ENCODE measurements at regions not wholly inside any gene's neighbourhood (a gene's known extent, or its start where the extent isn't known, plus 50 kb on each side); places are given as distances from the start of the nearest gene placed in this dataset.
"Not testable (repeated sequence)": the region's sequence is repeated elsewhere in the genome, so short reads cannot be mapped to it uniquely, and the experiment has no call there.

GRCh38 chr9:115327436-115328122, 209.6 kb upstream of the TNC start:
- H3K4me1 ChIP-seq (ENCODE audit: control insufficient read depth in 2 of 2, insufficient read depth in 2 of 2, low read length in 1 of 2): no peaks in the 10 kb centered on the region
- H3K36me3 ChIP-seq (ENCODE audit: control insufficient read depth in 2 of 2, insufficient read depth in 2 of 2, low read length in 1 of 2): no peaks in the 10 kb centered on the region
- 50 to 72% methylated on average over 2 of the region's 2 CpGs for WGBS, 2 donors
- H3K4me3 ChIP-seq (ENCODE audit: low read depth in 1 of 2, low read length in 2 of 2): no peak overlapping the region
- H3K27me3 ChIP-seq (ENCODE audit: control insufficient read depth in 1 of 2, insufficient read depth in 2 of 2, low read length in 2 of 2): no peaks in the 10 kb centered on the region
- H3K27ac ChIP-seq (ENCODE audit: low read depth in 2 of 2, low read length in 1 of 2): no peak overlapping the region
- H3K9me3 ChIP-seq (ENCODE audit: control insufficient read depth in 2 of 2, insufficient read depth in 1 of 2, low read depth in 1 of 2, low read length in 1 of 2): no peaks in the 10 kb centered on the region

DNA sequence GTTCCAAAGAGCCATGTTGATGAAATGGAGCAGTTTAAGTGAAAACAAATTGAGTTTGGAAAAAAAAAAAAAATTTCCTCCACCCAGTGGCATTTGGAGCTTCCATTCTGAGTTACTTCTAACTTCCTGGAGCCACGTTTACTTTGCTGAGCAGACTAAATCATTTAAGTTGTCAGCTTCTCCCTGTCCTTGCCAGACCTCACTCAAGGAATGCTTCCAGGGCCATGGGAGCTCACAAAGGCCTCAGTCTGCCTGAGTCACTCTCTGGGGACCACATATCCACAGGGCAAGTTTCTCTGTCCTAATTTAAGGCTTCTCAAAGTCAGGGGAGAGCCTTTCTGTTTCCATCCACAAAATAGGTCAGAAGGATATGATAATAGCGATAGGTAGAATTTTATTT, 210.3 kb upstream of the TNC start:
- H3K4me3 ChIP-seq (ENCODE audit: low read depth in 1 of 2, low read length in 2 of 2): no peak overlapping the region
- 46 to 47% methylated on average over 2 of the region's 2 CpGs for WGBS, 2 donors

GRCh38 chr9:115328677-115329076, 210.7 kb upstream of the TNC start:
- Histone ChIP-seq H3K36me3 (ENCODE audit: control insufficient read depth in 2 of 2, insufficient read depth in 2 of 2, low read length in 1 of 2) (no peaks in the 10 kb centered on the region), H3K4me3 (ENCODE audit: low read depth in 1 of 2, low read length in 2 of 2) (no peak overlapping the region), H3K27me3 (ENCODE audit: control insufficient read depth in 1 of 2, insufficient read depth in 2 of 2, low read length in 2 of 2) (no peaks in the 10 kb centered on the region), H3K27ac (ENCODE audit: low read depth in 2 of 2, low read length in 1 of 2) (no peak overlapping the region), H3K9me3 (ENCODE audit: control insufficient read depth in 2 of 2, insufficient read depth in 1 of 2, low read depth in 1 of 2, low read length in 1 of 2) (no peaks in the 10 kb centered on the region), H3K4me1 (ENCODE audit: control insufficient read depth in 2 of 2, insufficient read depth in 2 of 2, low read length in 1 of 2) (no peaks in the 10 kb centered on the region)

More for the DNA sequence above, 210.3 kb upstream of the TNC start:
- Histone ChIP-seq H3K27ac (ENCODE audit: low read depth in 2 of 2, low read length in 1 of 2) (peak overlapping the region in 1 of 2 donors; percentile 21), H3K36me3 (ENCODE audit: control insufficient read depth in 2 of 2, insufficient read depth in 2 of 2, low read length in 1 of 2) (no peaks in the 10 kb centered on the region), H3K4me1 (ENCODE audit: control insufficient read depth in 2 of 2, insufficient read depth in 2 of 2, low read length in 1 of 2) (no peaks in the 10 kb centered on the region), H3K27me3 (ENCODE audit: control insufficient read depth in 1 of 2, insufficient read depth in 2 of 2, low read length in 2 of 2) (no peaks in the 10 kb centered on the region), H3K9me3 (ENCODE audit: control insufficient read depth in 2 of 2, insufficient read depth in 1 of 2, low read depth in 1 of 2, low read length in 1 of 2) (no peaks in the 10 kb centered on the region)

- WGBS, 2 donors: 80 to 84% methylated on average over 8 of the region's 8 CpGs
- Histone ChIP-seq H3K27me3 (ENCODE audit: control insufficient read depth in 1 of 2, insufficient read depth in 2 of 2, low read length in 2 of 2) (no peaks in the 10 kb centered on the region), H3K4me1 (ENCODE audit: control insufficient read depth in 2 of 2, insufficient read depth in 2 of 2, low read length in 1 of 2) (no peaks in the 10 kb centered on the region), H3K9me3 (ENCODE audit: control insufficient read depth in 2 of 2, insufficient read depth in 1 of 2, low read depth in 1 of 2, low read length in 1 of 2) (no peaks in the 10 kb centered on the region), H3K27ac (ENCODE audit: low read depth in 2 of 2, low read length in 1 of 2) (no peak overlapping the region), H3K36me3 (ENCODE audit: control insufficient read depth in 2 of 2, insufficient read depth in 2 of 2, low read length in 1 of 2) (no peaks in the 10 kb centered on the region), H3K4me3 (ENCODE audit: low read depth in 1 of 2, low read length in 2 of 2) (no peak overlapping the region)
Observed at GRCh38 chr9:115333277-115334070, 215.5 kb upstream of the TNC start.

- WGBS, 2 donors: 81 to 89% methylated on average over 5 of the region's 5 CpGs
- Histone ChIP-seq H3K36me3 (ENCODE audit: control insufficient read depth in 2 of 2, insufficient read depth in 2 of 2, low read length in 1 of 2) (no peaks in the 10 kb centered on the region), H3K27ac (ENCODE audit: low read depth in 2 of 2, low read length in 1 of 2) (no peak overlapping the region), H3K4me3 (ENCODE audit: low read depth in 1 of 2, low read length in 2 of 2) (no peak overlapping the region), H3K4me1 (ENCODE audit: control insufficient read depth in 2 of 2, insufficient read depth in 2 of 2, low read length in 1 of 2) (no peaks in the 10 kb centered on the region), H3K27me3 (ENCODE audit: control insufficient read depth in 1 of 2, insufficient read depth in 2 of 2, low read length in 2 of 2) (no peaks in the 10 kb centered on the region), H3K9me3 (ENCODE audit: control insufficient read depth in 2 of 2, insufficient read depth in 1 of 2, low read depth in 1 of 2, low read length in 1 of 2) (no peaks in the 10 kb centered on the region)
Observed at GRCh38 chr9:115335439-115335838, 217.5 kb upstream of the TNC start.

DNA sequence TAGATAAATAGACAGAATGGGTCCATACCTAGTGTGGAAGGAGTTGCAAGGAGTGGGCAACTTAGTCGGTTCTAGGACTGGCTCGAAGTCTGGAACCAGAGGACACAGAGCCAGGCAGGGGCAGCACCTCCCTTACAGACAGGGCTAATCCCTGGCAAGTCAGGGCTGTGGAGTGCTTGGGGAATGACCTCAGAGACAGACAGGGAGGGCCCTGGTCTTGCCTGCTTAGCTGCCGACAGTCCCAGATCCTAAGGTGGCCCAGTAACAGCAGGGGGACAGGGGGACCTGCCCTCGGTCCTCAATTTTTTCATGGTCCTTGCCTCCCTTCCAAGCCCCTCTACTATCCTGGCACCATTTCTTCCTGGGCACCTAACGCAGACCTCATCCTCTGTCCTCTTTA, 222.4 kb upstream of the TNC start:
- Histone ChIP-seq H3K4me1 (ENCODE audit: control insufficient read depth in 2 of 2, insufficient read depth in 2 of 2, low read length in 1 of 2) (no peaks in the 10 kb centered on the region), H3K4me3 (ENCODE audit: low read depth in 1 of 2, low read length in 2 of 2) (no peak overlapping the region), H3K27me3 (ENCODE audit: control insufficient read depth in 1 of 2, insufficient read depth in 2 of 2, low read length in 2 of 2) (no peaks in the 10 kb centered on the region), H3K9me3 (ENCODE audit: control insufficient read depth in 2 of 2, insufficient read depth in 1 of 2, low read depth in 1 of 2, low read length in 1 of 2) (no peaks in the 10 kb centered on the region), H3K36me3 (ENCODE audit: control insufficient read depth in 2 of 2, insufficient read depth in 2 of 2, low read length in 1 of 2) (no peaks in the 10 kb centered on the region), H3K27ac (ENCODE audit: low read depth in 2 of 2, low read length in 1 of 2) (no peak overlapping the region)
- WGBS, 2 donors: 80 to 85% methylated on average over 5 of the region's 5 CpGs

DNA sequence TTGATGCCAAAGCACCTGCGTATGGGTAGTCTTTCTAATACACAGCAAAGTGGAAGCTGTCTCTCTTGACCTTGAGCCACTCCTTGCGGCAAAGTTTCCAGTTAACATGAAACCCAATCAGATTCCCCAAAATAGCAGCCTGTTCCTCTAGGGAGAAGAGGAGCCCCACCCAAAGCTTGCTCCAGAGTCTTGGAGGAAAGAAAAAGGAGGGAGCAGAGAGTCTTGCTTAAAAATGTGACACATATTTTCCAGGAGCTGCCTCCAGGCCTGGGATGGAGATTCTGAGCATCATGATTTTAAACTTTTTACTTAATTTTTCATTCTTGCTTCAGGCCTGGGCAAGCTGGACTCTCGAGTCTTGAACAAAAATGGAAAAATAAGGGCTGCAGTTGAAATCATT, 223.5 kb upstream of the TNC start:
- 60 to 67% methylated on average over 3 of the region's 3 CpGs for WGBS, 2 donors
- Histone ChIP-seq H3K9me3 (ENCODE audit: control insufficient read depth in 2 of 2, insufficient read depth in 1 of 2, low read depth in 1 of 2, low read length in 1 of 2) (no peaks in the 10 kb centered on the region), H3K27me3 (ENCODE audit: control insufficient read depth in 1 of 2, insufficient read depth in 2 of 2, low read length in 2 of 2) (no peaks in the 10 kb centered on the region), H3K27ac (ENCODE audit: low read depth in 2 of 2, low read length in 1 of 2) (no peak overlapping the region), H3K4me3 (ENCODE audit: low read depth in 1 of 2, low read length in 2 of 2) (no peak overlapping the region), H3K4me1 (ENCODE audit: control insufficient read depth in 2 of 2, insufficient read depth in 2 of 2, low read length in 1 of 2) (no peaks in the 10 kb centered on the region), H3K36me3 (ENCODE audit: control insufficient read depth in 2 of 2, insufficient read depth in 2 of 2, low read length in 1 of 2) (no peaks in the 10 kb centered on the region)

DNA sequence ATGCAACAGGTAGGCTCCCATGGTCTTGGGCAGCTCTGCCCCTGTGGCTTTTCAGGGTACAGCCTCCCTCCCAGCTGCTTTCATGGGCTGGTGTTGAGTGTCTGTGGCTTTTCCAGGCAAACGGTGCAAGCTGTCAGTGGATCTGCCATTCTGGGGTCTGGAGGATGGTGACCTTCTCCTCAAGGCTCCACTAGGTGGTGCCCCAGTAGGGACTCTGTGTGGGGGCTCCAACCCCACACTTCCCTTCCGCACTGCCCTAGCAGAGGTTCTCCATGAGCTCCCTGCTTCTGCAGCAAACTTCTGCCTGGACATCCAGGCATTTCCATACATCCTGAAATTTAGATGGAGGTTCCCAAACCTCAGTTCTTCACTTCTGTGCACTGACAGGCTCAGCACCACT, 229.8 kb upstream of the TNC start:
- not testable (repeated sequence) for H3K9me3 ChIP-seq (ENCODE audit: control insufficient read depth in 2 of 2, insufficient read depth in 1 of 2, low read depth in 1 of 2, low read length in 1 of 2); H3K4me1 ChIP-seq (ENCODE audit: control insufficient read depth in 2 of 2, insufficient read depth in 2 of 2, low read length in 1 of 2); H3K27ac ChIP-seq (ENCODE audit: low read depth in 2 of 2, low read length in 1 of 2); H3K27me3 ChIP-seq (ENCODE audit: control insufficient read depth in 1 of 2, insufficient read depth in 2 of 2, low read length in 2 of 2); H3K4me3 ChIP-seq (ENCODE audit: low read depth in 1 of 2, low read length in 2 of 2); H3K36me3 ChIP-seq (ENCODE audit: control insufficient read depth in 2 of 2, insufficient read depth in 2 of 2, low read length in 1 of 2)
- WGBS, 2 donors: 94 to 95% methylated on average over 2 of the region's 2 CpGs

DNA sequence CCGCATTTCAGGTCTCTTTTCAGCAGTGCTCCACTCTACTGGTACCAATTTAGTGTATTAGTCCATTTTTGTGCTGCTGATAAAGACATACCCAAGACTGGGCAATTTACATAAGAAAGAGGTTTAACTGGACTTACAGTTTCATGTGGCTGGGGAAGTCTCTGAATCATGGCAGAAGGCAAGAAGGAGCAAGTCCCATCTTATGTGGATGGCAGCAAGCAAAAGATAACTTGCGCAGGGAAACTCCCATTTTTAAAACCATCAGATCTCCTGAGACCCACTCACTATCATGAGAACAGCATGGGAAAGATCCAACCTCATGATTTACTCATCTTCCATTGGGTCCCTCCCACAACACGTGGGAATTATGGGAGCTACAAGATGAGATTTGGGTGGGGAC, 231.0 kb upstream of the TNC start:
- H3K36me3 ChIP-seq (ENCODE audit: control insufficient read depth in 2 of 2, insufficient read depth in 2 of 2, low read length in 1 of 2); H3K27ac ChIP-seq (ENCODE audit: low read depth in 2 of 2, low read length in 1 of 2); H3K4me3 ChIP-seq (ENCODE audit: low read depth in 1 of 2, low read length in 2 of 2); H3K9me3 ChIP-seq (ENCODE audit: control insufficient read depth in 2 of 2, insufficient read depth in 1 of 2, low read depth in 1 of 2, low read length in 1 of 2); H3K4me1 ChIP-seq (ENCODE audit: control insufficient read depth in 2 of 2, insufficient read depth in 2 of 2, low read length in 1 of 2); H3K27me3 ChIP-seq (ENCODE audit: control insufficient read depth in 1 of 2, insufficient read depth in 2 of 2, low read length in 2 of 2): not testable (repeated sequence)
- WGBS, 2 donors: 69 to 88% methylated on average over 3 of the region's 3 CpGs

DNA sequence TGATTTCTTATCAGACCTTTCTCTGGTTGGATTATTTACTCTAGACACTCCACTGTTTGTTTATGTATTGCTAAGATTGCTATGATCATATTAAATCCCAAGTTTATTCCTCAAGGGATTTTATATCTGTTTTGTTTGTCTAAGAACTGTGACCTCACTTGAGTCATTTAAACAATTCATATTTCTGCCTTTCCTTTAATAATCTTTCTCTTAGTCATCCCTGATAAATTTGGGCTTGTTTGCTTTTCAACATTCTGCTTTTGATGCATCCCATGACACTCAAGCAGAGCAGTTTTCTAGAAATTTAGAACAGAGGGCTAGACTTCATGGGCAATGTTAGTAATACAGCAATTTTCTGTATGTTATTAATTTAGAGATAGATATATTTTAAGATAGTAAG, 231.6 kb upstream of the TNC start:
- H3K4me1 ChIP-seq (ENCODE audit: control insufficient read depth in 2 of 2, insufficient read depth in 2 of 2, low read length in 1 of 2): no peaks in the 10 kb centered on the region
- no peaks in the 10 kb centered on the region for H3K27me3 ChIP-seq (ENCODE audit: control insufficient read depth in 1 of 2, insufficient read depth in 2 of 2, low read length in 2 of 2)
- no peak overlapping the region for H3K27ac ChIP-seq (ENCODE audit: low read depth in 2 of 2, low read length in 1 of 2)
- no peak overlapping the region for H3K4me3 ChIP-seq (ENCODE audit: low read depth in 1 of 2, low read length in 2 of 2)
- H3K36me3 ChIP-seq (ENCODE audit: control insufficient read depth in 2 of 2, insufficient read depth in 2 of 2, low read length in 1 of 2): no peaks in the 10 kb centered on the region
- H3K9me3 ChIP-seq (ENCODE audit: control insufficient read depth in 2 of 2, insufficient read depth in 1 of 2, low read depth in 1 of 2, low read length in 1 of 2): peaks cover 0 to 5% of the 10 kb centered on the region in 2 donors

Measured in esophagus (tissue), 2 donors.